Caco-2 (cell line): ENCODE measurements at regions not wholly inside any gene's neighbourhood (a gene's known extent, or its start where the extent isn't known, plus 50 kb on each side); places are given as distances from the start of the nearest gene placed in this dataset.

Experiments used
- BruUV-seq: library from RNA; stranded (reverse); fragments of 400-500 nt; replicated peaks from 2 replicates; lab custom pipeline; 2021; lab: Mats Ljungman, UMichigan
- CTCF ChIA-PET: fragments of 300-600 bp; sonication (Branson Sonifier 250); formaldehyde crosslinking; loops from one replicate; lab custom pipeline; 2022; ENCODE audit warnings: antibody characterized with exemption; lab: Charles Lee
- POLR2A ChIA-PET: fragments of 300-600 bp; sonication (Branson Sonifier 250); formaldehyde crosslinking; loops from one replicate; lab custom pipeline; 2022; ENCODE audit warnings: antibody characterized with exemption; lab: Charles Lee
- DNase-seq, 2 experiments: peaks; one replicate each; pipeline versions ENCODE4 v3.0.0 to v3.0.0-alpha.2; 2020 to 2022
- H3K27me3 ChIP-seq: replicated peaks from 2 replicates; pipeline ENCODE4 v1.6.0; 2011; ENCODE audit warnings: low read length; ENCODE audit not compliant: control insufficient read depth, insufficient read depth
- H3K36me3 ChIP-seq: 2 replicates; pipeline ENCODE4 v1.5.1; 2011; ENCODE audit warnings: low read length; ENCODE audit not compliant: control insufficient read depth, insufficient read depth
- H3K4me1 ChIP-seq: fragments of 250-450 bp; sonication (Bioruptor Pico); 2 replicates; pipeline ENCODE4 v1.5.1; 2020; ENCODE audit warnings: mild to moderate bottlenecking
- H3K4me3 ChIP-seq: 2 replicates; pipeline ENCODE4 v1.5.1; 2011; ENCODE audit warnings: low read depth, mild to moderate bottlenecking, control low read depth, low read length
- H3K9me3 ChIP-seq: fragments of 250-450 bp; sonication (Bioruptor Pico); 2 replicates; pipeline ENCODE4 v1.5.1; 2020; ENCODE audit warnings: mild to moderate bottlenecking, moderate library complexity
- H3K27ac Mint-ChIP-seq: one replicate; pipeline ENCODE4 v1.8.0; 2022; ENCODE audit warnings: mixed read lengths; ENCODE audit not compliant: unreplicated experiment
- H3K27me3 Mint-ChIP-seq: one replicate; pipeline ENCODE4 v1.8.0; 2022; ENCODE audit warnings: mixed read lengths; ENCODE audit not compliant: insufficient read depth, unreplicated experiment
- H3K36me3 Mint-ChIP-seq: one replicate; pipeline ENCODE4 v1.8.0; 2022; ENCODE audit warnings: mild to moderate bottlenecking, mixed read lengths; ENCODE audit not compliant: insufficient read depth, unreplicated experiment
- H3K4me1 Mint-ChIP-seq: one replicate; pipeline ENCODE4 v1.8.0; 2022; ENCODE audit warnings: low read depth, mixed read lengths; ENCODE audit not compliant: unreplicated experiment
- H3K4me3 Mint-ChIP-seq: one replicate; pipeline ENCODE4 v1.8.0; 2022; ENCODE audit warnings: mild to moderate bottlenecking, moderate library complexity, mixed read lengths; ENCODE audit not compliant: unreplicated experiment
- H3K9me3 Mint-ChIP-seq: one replicate; pipeline ENCODE4 v1.8.0; 2022; ENCODE audit warnings: mixed read lengths; ENCODE audit not compliant: unreplicated experiment
- CTCF ChIP-seq, 2 experiments: fragments of 200-600 bp in 1 of 2; IDR thresholded peaks; 1 replicate in 1 of 2; 2 replicates in 1 of 2; pipeline versions ENCODE4 v1.5.1 to v1.8.0; 2011 to 2022; ENCODE audit warnings: antibody characterized with exemption in 1 of 2, control low read depth in 1 of 2, inconsistent platforms in 1 of 2, low read depth in 1 of 2, low read length in 1 of 2, mild to moderate bottlenecking in 1 of 2, moderate library complexity in 1 of 2; ENCODE audit not compliant: insufficient read depth in 1 of 2, severe bottlenecking in 1 of 2, unreplicated experiment in 1 of 2
- intact Hi-C: fragments of 100-400 bp; cut with micrococcal nuclease; formaldehyde crosslinking; loops from one replicate; pipeline ENCODE4 v1.10.0; 2022; ENCODE audit not compliant: unreplicated experiment

- CTCF ChIA-PET = no interaction called here
- no peak for DNase-seq
- no peak for TF ChIP-seq CTCF (IDR thresholded peaks at IDR 0.05; ENCODE audit: insufficient read depth in 1 of 2, low read depth in 1 of 2, low read length in 1 of 2, severe bottlenecking in 1 of 2, unreplicated experiment in 1 of 2)
- no peaks in the 10 kb centered on the region for H3K36me3 ChIP-seq
- no TSS peak for BruUV-seq
- Mint-ChIP-seq H3K27me3 (peaks cover 13% of the 10 kb centered on the region), H3K36me3 (no peaks in the 10 kb centered on the region), H3K9me3 (no peaks in the 10 kb centered on the region), H3K27ac (no peak overlapping the region), H3K4me3 (peak overlapping the region; percentile 52), H3K4me1 (peaks cover 6% of the 10 kb centered on the region)
- 0 out of 2 replicates have a peak overlapping the region, but pooled peaks have one; percentile 6 for H3K4me3 ChIP-seq
- H3K27me3 ChIP-seq = peaks cover 1% of the 10 kb centered on the region; the same call in 1 of the 2 replicates
- POLR2A ChIA-PET = no interaction called here
- intact Hi-C loops = no loop called here
- H3K9me3 ChIP-seq = no peaks in the 10 kb centered on the region
- H3K4me1 ChIP-seq = no peaks in the 10 kb centered on the region
These were observed 191.7 kb upstream of the ALKAL2 start for GRCh38 chr2:479490-480176.

GRCh38 chr2:479031-479430, 191.1 kb upstream of the ALKAL2 start:
- TF ChIP-seq CTCF (IDR thresholded peaks at IDR 0.05; ENCODE audit: insufficient read depth in 1 of 2, low read depth in 1 of 2, low read length in 1 of 2, severe bottlenecking in 1 of 2, unreplicated experiment in 1 of 2) = no peak
- peaks cover 1% of the 10 kb centered on the region; the same call in 1 of the 2 replicates for H3K27me3 ChIP-seq
- POLR2A ChIA-PET = no interaction called here
- Mint-ChIP-seq H3K36me3 (no peaks in the 10 kb centered on the region), H3K27me3 (peaks cover 13% of the 10 kb centered on the region), H3K4me3 (peak overlapping the region; percentile 36), H3K4me1 (peaks cover 6% of the 10 kb centered on the region), H3K9me3 (no peaks in the 10 kb centered on the region), H3K27ac (no peak overlapping the region)
- H3K9me3 ChIP-seq = no peaks in the 10 kb centered on the region
- H3K4me3 ChIP-seq = no peak overlapping the region
- CTCF ChIA-PET = no interaction called here
- no TSS peak for BruUV-seq
- DNase-seq = no peak
- intact Hi-C loops = no loop called here
- H3K36me3 ChIP-seq = no peaks in the 10 kb centered on the region
- no peaks in the 10 kb centered on the region for H3K4me1 ChIP-seq

- Histone ChIP-seq H3K9me3 (0 out of 2 replicates have a peak, but pooled peaks cover 4% of the 10 kb centered on the region), H3K36me3 (no peaks in the 10 kb centered on the region), H3K4me1 (no peaks in the 10 kb centered on the region), H3K27me3 (no peaks in the 10 kb centered on the region), H3K4me3 (no peak overlapping the region)
- ChIA-PET CTCF (no interaction called here), POLR2A (no interaction called here)
- intact Hi-C loops = no loop called here
- DNase-seq = no peak
- no TSS peak for BruUV-seq
- H3K4me1 Mint-ChIP-seq = no peaks in the 10 kb centered on the region
- TF ChIP-seq CTCF (IDR thresholded peaks at IDR 0.05; ENCODE audit: insufficient read depth in 1 of 2, low read depth in 1 of 2, low read length in 1 of 2, severe bottlenecking in 1 of 2, unreplicated experiment in 1 of 2) = no peak
- peaks cover 14% of the 10 kb centered on the region for H3K9me3 Mint-ChIP-seq
- H3K27ac Mint-ChIP-seq = no peak overlapping the region
- no peak overlapping the region for H3K4me3 Mint-ChIP-seq
- H3K36me3 Mint-ChIP-seq = no peaks in the 10 kb centered on the region
- H3K27me3 Mint-ChIP-seq = peaks cover 6% of the 10 kb centered on the region
These were observed 183.7 kb upstream of the ALKAL2 start for GRCh38 chr2:471560-471959.
